ENCODE measurements at regions not wholly inside any gene's neighbourhood (a gene's known extent, or its start where the extent isn't known, plus 50 kb on each side); places are given as distances from the start of the nearest gene placed in this dataset.

GRCh38 chr1:147077936-147078605 is 94.2 kb downstream of the PRKAB2 start:
- DNase-seq (ENCODE audit: low read depth, low spot score) (no peak), ATAC-seq (no peak)
- peaks cover 8% of the 10 kb centered on the region for H3K27me3 ChIP-seq (ENCODE audit: control insufficient read depth, insufficient read depth, low read length)
- no peaks in the 10 kb centered on the region for H3K4me1 ChIP-seq (ENCODE audit: control insufficient read depth, insufficient read depth, low read length)
- no peaks in the 10 kb centered on the region for H3K9me3 ChIP-seq (ENCODE audit: control insufficient read depth, insufficient read depth, low read depth, low read length)
- H3K4me3 ChIP-seq (ENCODE audit: low read depth in 2 of 2, low read length in 2 of 2): no peak overlapping the region
- no peak overlapping the region for H3K27ac ChIP-seq (ENCODE audit: low read length)
- H3K36me3 ChIP-seq (ENCODE audit: control insufficient read depth, insufficient read depth, low read length): no peaks in the 10 kb centered on the region
- POLR2A ChIA-PET: no interaction called here
- TF ChIP-seq TCF7L2 (IDR thresholded peaks at IDR 0.05; ENCODE audit: low read depth, low read length) (no peak), POLR2AphosphoS5 (IDR thresholded peaks at IDR 0.05; ENCODE audit: low read depth, low read length) (no peak), REST (IDR thresholded peaks at IDR 0.05; ENCODE audit: insufficient read depth in 1 of 2, low read depth in 2 of 2, low read length in 1 of 2) (no peak), CTCF (IDR thresholded peaks at IDR 0.05) (no peak), SIN3A (IDR thresholded peaks at IDR 0.05; ENCODE audit: borderline replicate concordance, insufficient read depth, low read depth, low read length) (no peak)
- in situ Hi-C loops (cut with HindIII; ENCODE audit: low pct_unique_long_range_greater_than_20kb, low sequenced_read_pairs): no loop called here
- CTCF ChIA-PET: no interaction called here
- intact Hi-C loops (cut with micrococcal nuclease; ENCODE audit: unreplicated experiment): no loop called here
- BruUV-seq (replicated peaks): no TSS peak

- intact Hi-C loops (cut with micrococcal nuclease; ENCODE audit: unreplicated experiment): no loop called here
- H3K27me3 ChIP-seq (ENCODE audit: control insufficient read depth, insufficient read depth, low read length): peaks cover 8% of the 10 kb centered on the region
- no peaks in the 10 kb centered on the region for H3K9me3 ChIP-seq (ENCODE audit: control insufficient read depth, insufficient read depth, low read depth, low read length)
- in situ Hi-C loops (cut with HindIII; ENCODE audit: low pct_unique_long_range_greater_than_20kb, low sequenced_read_pairs): no loop called here
- H3K36me3 ChIP-seq (ENCODE audit: control insufficient read depth, insufficient read depth, low read length): no peaks in the 10 kb centered on the region
- H3K4me1 ChIP-seq (ENCODE audit: control insufficient read depth, insufficient read depth, low read length): no peaks in the 10 kb centered on the region
- DNase-seq (ENCODE audit: low read depth, low spot score) (no peak), ATAC-seq (no peak)
- no peak for TF ChIP-seq SIN3A (IDR thresholded peaks at IDR 0.05; ENCODE audit: borderline replicate concordance, insufficient read depth, low read depth, low read length)
- TF ChIP-seq TCF7L2 (IDR thresholded peaks at IDR 0.05; ENCODE audit: low read depth, low read length): no peak
- TF ChIP-seq CTCF (IDR thresholded peaks at IDR 0.05): no peak
- no peak for TF ChIP-seq POLR2AphosphoS5 (IDR thresholded peaks at IDR 0.05; ENCODE audit: low read depth, low read length)
- TF ChIP-seq REST (IDR thresholded peaks at IDR 0.05; ENCODE audit: insufficient read depth in 1 of 2, low read depth in 2 of 2, low read length in 1 of 2): no peak
- no peak overlapping the region for H3K27ac ChIP-seq (ENCODE audit: low read length)
- H3K4me3 ChIP-seq (ENCODE audit: low read depth in 2 of 2, low read length in 2 of 2): no peak overlapping the region
- ChIA-PET POLR2A (no interaction called here), CTCF (no interaction called here)
- no TSS peak for BruUV-seq (replicated peaks)
Measured at GRCh38 chr1:147077523-147077922, 94.7 kb downstream of the PRKAB2 start.

All from Panc1 (cell line).